Kidney (tissue), 13 donors: ENCODE measurements at regions not wholly inside any gene's neighbourhood (a gene's known extent, or its start where the extent isn't known, plus 50 kb on each side); places are given as distances from the start of the nearest gene placed in this dataset.

Experiments used
- DNase-seq, 5 donors: peaks; one replicate each; pipeline ENCODE4 v3.0.0-alpha.2; 2013 to 2020
- FAIRE-seq: peaks from 2 replicates; lab custom pipeline; 2012; peaks lifted over from hg19 to GRCh38; lab: Jason Lieb, UNC
- H3K27ac ChIP-seq, 2 donors: one replicate each; pipeline ENCODE4 v1.7.0; 2013; ENCODE audit warnings: low read depth in 2 of 2, low read length in 2 of 2, inconsistent platforms in 1 of 2
- H3K27me3 ChIP-seq: one replicate; pipeline ENCODE4 v1.7.1; 2013; ENCODE audit warnings: low read length, inconsistent platforms; ENCODE audit not compliant: control insufficient read depth, insufficient read depth
- H3K36me3 ChIP-seq, 3 donors: one replicate each; pipeline versions ENCODE4 v1.7.0 to v1.7.1; 2013; ENCODE audit warnings: low read length in 3 of 3, control low read depth in 1 of 3, inconsistent platforms in 1 of 3; ENCODE audit not compliant: insufficient read depth in 3 of 3, control insufficient read depth in 2 of 3
- H3K4me1 ChIP-seq, 3 donors: one replicate each; pipeline versions ENCODE4 v1.7.0 to v1.7.1; 2013; ENCODE audit warnings: low read length in 3 of 3, inconsistent platforms in 1 of 3, low read depth in 1 of 3; ENCODE audit not compliant: control insufficient read depth in 2 of 3, insufficient read depth in 2 of 3
- H3K4me3 ChIP-seq, 3 donors: one replicate each; pipeline versions ENCODE4 v1.7.0 to v1.8.1; 2013; ENCODE audit warnings: low read length in 3 of 3, control low read depth in 1 of 3, inconsistent platforms in 1 of 3
- H3K9ac ChIP-seq, 3 donors: one replicate each; pipeline versions ENCODE4 v1.7.0 to v1.7.1; 2013; ENCODE audit warnings: low read length in 3 of 3, control low read depth in 1 of 3, inconsistent platforms in 1 of 3
- H3K9me3 ChIP-seq, 3 donors: one replicate each; pipeline versions ENCODE4 v1.7.0 to v1.7.1; 2013; ENCODE audit warnings: low read length in 3 of 3, control low read depth in 1 of 3, inconsistent platforms in 1 of 3; ENCODE audit not compliant: control insufficient read depth in 2 of 3, insufficient read depth in 1 of 3
- CTCF ChIP-seq: IDR thresholded peaks from 3 replicates; pipeline ENCODE4 v1.5.1; 2012; ENCODE audit warnings: mild to moderate bottlenecking, moderate library complexity, borderline replicate concordance; ENCODE audit not compliant: insufficient read depth; ENCODE audit errors: extremely low read depth
- intact Hi-C: fragments of 100-400 bp; cut with DNase I; formaldehyde crosslinking; loops from one replicate; pipeline ENCODE4 v1.11.1; 2022
- donor health status: control.
- donor health status: control.
- donor health status: control.
- donor health status: control.
- donor health status: control.
- donor health status: DM: yes; HTN: yes; CAD: no.
- donor health status: Normal renal cell carcinoma (clear cell type).

- intact Hi-C loops, result no loop called here
- TF ChIP-seq CTCF, result no peak
- no peak overlapping the region for H3K4me3 ChIP-seq
- H3K9me3 ChIP-seq, result peaks cover 0 to 4% (median 0%) of the 10 kb centered on the region in 3 donors
- no peak overlapping the region for H3K9ac ChIP-seq
- no peaks in the 10 kb centered on the region for H3K4me1 ChIP-seq
- no peaks in the 10 kb centered on the region for H3K36me3 ChIP-seq
- H3K27ac ChIP-seq, result no peak overlapping the region
- FAIRE-seq, result no peak
- H3K27me3 ChIP-seq, result no peaks in the 10 kb centered on the region
- DNase-seq, result no peak
Measured at GRCh38 chr1:106254748-106255147, 801.7 kb upstream of the PRMT6 start.

GRCh38 chr1:106266786-106267185 is 789.7 kb upstream of the PRMT6 start:
- TF ChIP-seq CTCF, result no peak
- Histone ChIP-seq H3K36me3 (no peaks in the 10 kb centered on the region), H3K27ac (no peak overlapping the region), H3K4me1 (no peaks in the 10 kb centered on the region), H3K9me3 (peaks cover 0 to 8% (median 2%) of the 10 kb centered on the region in 3 donors), H3K4me3 (no peak overlapping the region), H3K9ac (no peak overlapping the region), H3K27me3 (no peaks in the 10 kb centered on the region)
- DNase-seq, result no peak
- no peak for FAIRE-seq
- intact Hi-C loops, result no loop called here

- H3K9ac ChIP-seq, result no peak overlapping the region
- FAIRE-seq (no peak), DNase-seq (peak in 3 of 5 donors; percentile 5 to 10 (median 8))
- no peak overlapping the region for H3K27ac ChIP-seq
- H3K27me3 ChIP-seq, result no peaks in the 10 kb centered on the region
- peaks cover 0 to 4% (median 0%) of the 10 kb centered on the region in 3 donors for H3K9me3 ChIP-seq
- no peaks in the 10 kb centered on the region for H3K36me3 ChIP-seq
- intact Hi-C loops, result no loop called here
- H3K4me1 ChIP-seq, result no peaks in the 10 kb centered on the region
- H3K4me3 ChIP-seq, result no peak overlapping the region
- no peak for TF ChIP-seq CTCF
Measured at GRCh38 chr1:106268070-106268469, 788.4 kb upstream of the PRMT6 start.

GRCh38 chr1:106276871-106277270 is 779.6 kb upstream of the PRMT6 start:
- Histone ChIP-seq H3K9ac (no peak overlapping the region), H3K4me3 (no peak overlapping the region), H3K36me3 (no peaks in the 10 kb centered on the region), H3K4me1 (no peaks in the 10 kb centered on the region), H3K27me3 (no peaks in the 10 kb centered on the region), H3K9me3 (peaks cover 0 to 3% (median 2%) of the 10 kb centered on the region in 3 donors), H3K27ac (no peak overlapping the region)
- FAIRE-seq (no peak), DNase-seq (no peak)
- no peak for TF ChIP-seq CTCF
- intact Hi-C loops, result no loop called here
